ENCODE measurements at regions not wholly inside any gene's neighbourhood (a gene's known extent, or its start where the extent isn't known, plus 50 kb on each side); places are given as distances from the start of the nearest gene placed in this dataset.
A peak's percentile ranks its signal among the peaks of the same experiment; 100 is the strongest.

GRCh38 chr2:64818664-64819060 is 164.9 kb upstream of the SERTAD2 start:
- Histone ChIP-seq H3K27me3 (ENCODE audit: insufficient read depth, insufficient read length) (no peaks in the 10 kb centered on the region), H3K4me1 (ENCODE audit: insufficient read depth, insufficient read length) (peaks cover 10% of the 10 kb centered on the region), H3K4me3 (ENCODE audit: insufficient read length, low read depth) (no peak overlapping the region), H3K9me3 (ENCODE audit: insufficient read depth, low read length) (no peaks in the 10 kb centered on the region), H3K36me3 (ENCODE audit: insufficient read depth, insufficient read length, low read length) (no peaks in the 10 kb centered on the region), H3K9ac (ENCODE audit: insufficient read length, low read depth) (no peak overlapping the region)
- no peak for DNase-seq (ENCODE audit: low read depth, low spot score)
- no peak for TF ChIP-seq YY1 (IDR thresholded peaks at IDR 0.05; ENCODE audit: insufficient read depth, insufficient read length)
- no peak for TF ChIP-seq ZNF274 (IDR thresholded peaks at IDR 0.05; ENCODE audit: low read depth, low read length)
- TF ChIP-seq SUZ12 (IDR thresholded peaks at IDR 0.05; ENCODE audit: extremely low read depth, insufficient read depth, insufficient read length), result no peak

DNA sequence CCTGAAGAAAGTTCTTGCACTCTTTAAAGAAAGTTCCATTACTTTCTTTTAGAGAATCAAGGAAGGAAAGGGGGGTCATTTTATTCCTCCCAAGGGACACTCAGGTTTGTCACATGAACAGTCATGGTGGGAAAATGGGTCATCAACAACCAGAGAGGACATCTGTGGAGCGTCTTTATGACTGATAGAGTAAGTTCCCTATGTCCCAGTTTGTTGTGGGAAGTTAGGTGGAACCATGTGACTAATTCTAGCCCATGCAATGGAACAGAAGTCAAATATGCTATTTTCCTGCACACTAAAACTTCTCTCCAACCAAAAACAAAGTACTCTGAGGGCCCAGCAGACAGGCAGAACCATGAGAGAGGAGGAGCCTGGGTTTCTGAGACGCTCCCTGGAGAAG is 165.6 kb upstream of the SERTAD2 start:
- Histone ChIP-seq H3K9ac (ENCODE audit: insufficient read length, low read depth) (no peak overlapping the region), H3K36me3 (ENCODE audit: insufficient read depth, insufficient read length, low read length) (no peaks in the 10 kb centered on the region), H3K4me1 (ENCODE audit: insufficient read depth, insufficient read length) (peaks cover 10% of the 10 kb centered on the region), H3K9me3 (ENCODE audit: insufficient read depth, low read length) (no peaks in the 10 kb centered on the region), H3K27me3 (ENCODE audit: insufficient read depth, insufficient read length) (no peaks in the 10 kb centered on the region), H3K4me3 (ENCODE audit: insufficient read length, low read depth) (no peak overlapping the region)
- DNase-seq (ENCODE audit: low read depth, low spot score), result no peak
- TF ChIP-seq SUZ12 (IDR thresholded peaks at IDR 0.05; ENCODE audit: extremely low read depth, insufficient read depth, insufficient read length) (no peak), ZNF274 (IDR thresholded peaks at IDR 0.05; ENCODE audit: low read depth, low read length) (no peak), YY1 (IDR thresholded peaks at IDR 0.05; ENCODE audit: insufficient read depth, insufficient read length) (no peak)

DNA sequence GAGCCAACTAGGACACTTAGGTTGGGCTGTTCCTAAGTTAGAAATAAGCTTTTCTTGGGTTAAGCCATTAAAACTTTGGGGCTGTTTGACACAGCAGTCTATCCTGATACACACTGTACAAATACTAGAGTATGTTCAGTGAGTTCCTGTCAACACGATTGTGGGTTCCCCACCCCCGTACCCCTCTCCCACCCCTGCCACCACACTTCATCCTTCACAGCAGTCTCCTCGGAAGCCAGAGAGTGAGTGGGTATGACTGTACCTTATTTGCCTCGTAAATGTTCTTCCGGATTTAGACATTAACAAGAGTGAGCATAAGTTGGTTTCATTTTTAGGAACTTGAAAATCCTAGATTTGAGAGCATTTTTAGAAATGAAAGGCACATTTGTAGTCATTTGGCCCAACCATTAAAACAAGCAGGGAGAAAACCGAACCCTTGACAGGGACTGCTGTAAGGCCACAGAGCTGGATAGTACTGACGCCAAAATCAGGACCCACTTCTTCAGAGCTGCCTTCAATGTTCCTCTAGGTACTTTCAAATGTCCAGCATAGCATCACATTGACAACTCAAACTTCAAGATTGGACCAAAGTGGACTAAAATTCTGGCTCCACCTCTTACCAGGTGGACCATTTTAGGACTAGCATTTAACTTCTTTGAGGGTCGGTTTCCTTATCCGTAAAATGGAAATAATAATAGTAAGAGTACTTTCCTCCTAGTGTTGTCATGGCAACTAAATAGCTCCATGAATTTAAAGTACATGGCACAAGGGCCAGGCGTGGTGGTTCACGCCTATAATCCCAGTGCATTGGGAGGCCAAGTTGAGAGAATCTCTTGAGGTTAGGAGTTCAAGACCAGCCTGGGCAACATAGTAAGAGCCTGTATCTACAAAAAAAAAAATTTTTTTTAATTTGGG is 166.3 kb upstream of the SERTAD2 start:
- H3K36me3 ChIP-seq (ENCODE audit: insufficient read depth, insufficient read length, low read length), result no peaks in the 10 kb centered on the region
- TF ChIP-seq YY1 (IDR thresholded peaks at IDR 0.05; ENCODE audit: insufficient read depth, insufficient read length) (no peak), ZNF274 (IDR thresholded peaks at IDR 0.05; ENCODE audit: low read depth, low read length) (no peak), SUZ12 (IDR thresholded peaks at IDR 0.05; ENCODE audit: extremely low read depth, insufficient read depth, insufficient read length) (no peak)
- peaks cover 10% of the 10 kb centered on the region for H3K4me1 ChIP-seq (ENCODE audit: insufficient read depth, insufficient read length)
- DNase-seq (ENCODE audit: low read depth, low spot score), result no peak
- H3K9me3 ChIP-seq (ENCODE audit: insufficient read depth, low read length), result no peaks in the 10 kb centered on the region
- peaks cover 3% of the 10 kb centered on the region for H3K27me3 ChIP-seq (ENCODE audit: insufficient read depth, insufficient read length)
- no peak overlapping the region for H3K4me3 ChIP-seq (ENCODE audit: insufficient read length, low read depth)
- no peak overlapping the region for H3K9ac ChIP-seq (ENCODE audit: insufficient read length, low read depth)

GRCh38 chr2:64820901-64821300 is 167.2 kb upstream of the SERTAD2 start:
- no peak overlapping the region for H3K4me3 ChIP-seq (ENCODE audit: insufficient read length, low read depth)
- TF ChIP-seq YY1 (IDR thresholded peaks at IDR 0.05; ENCODE audit: insufficient read depth, insufficient read length) (no peak), ZNF274 (IDR thresholded peaks at IDR 0.05; ENCODE audit: low read depth, low read length) (no peak), SUZ12 (IDR thresholded peaks at IDR 0.05; ENCODE audit: extremely low read depth, insufficient read depth, insufficient read length) (no peak)
- no peaks in the 10 kb centered on the region for H3K9me3 ChIP-seq (ENCODE audit: insufficient read depth, low read length)
- peaks cover 7% of the 10 kb centered on the region for H3K27me3 ChIP-seq (ENCODE audit: insufficient read depth, insufficient read length)
- H3K36me3 ChIP-seq (ENCODE audit: insufficient read depth, insufficient read length, low read length), result no peaks in the 10 kb centered on the region
- no peak for DNase-seq (ENCODE audit: low read depth, low spot score)
- H3K4me1 ChIP-seq (ENCODE audit: insufficient read depth, insufficient read length), result peaks cover 10% of the 10 kb centered on the region
- no peak overlapping the region for H3K9ac ChIP-seq (ENCODE audit: insufficient read length, low read depth)

DNA sequence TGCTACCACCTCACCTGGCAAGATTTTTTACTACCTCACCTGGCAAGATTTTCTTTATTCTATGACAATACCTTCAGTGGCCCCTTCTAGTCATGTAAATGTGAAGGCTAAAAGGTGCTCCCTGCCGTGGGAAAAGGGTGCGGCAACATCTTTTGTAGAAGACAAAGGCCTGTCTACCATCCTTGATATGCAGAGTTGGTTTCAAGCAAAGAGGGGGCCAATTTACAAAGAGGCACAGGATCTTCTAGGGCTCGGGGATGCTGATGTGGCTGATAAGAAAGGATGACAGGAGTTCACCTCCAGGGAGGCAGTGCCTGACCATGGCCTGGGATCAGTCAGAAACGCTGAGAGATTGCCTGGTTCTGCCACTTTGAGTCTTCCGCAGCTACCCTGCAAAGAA is 165.4 kb upstream of the SLC1A4 start:
- no peaks in the 10 kb centered on the region for H3K36me3 ChIP-seq (ENCODE audit: insufficient read depth, insufficient read length, low read length)

GRCh38 chr2:64825831-64826491 is 163.2 kb upstream of the SLC1A4 start:
- H3K9ac ChIP-seq (ENCODE audit: insufficient read length, low read depth), result no peak overlapping the region
- DNase-seq (ENCODE audit: low read depth, low spot score), result no peak
- H3K4me1 ChIP-seq (ENCODE audit: insufficient read depth, insufficient read length), result peaks cover 6% of the 10 kb centered on the region
- TF ChIP-seq YY1 (IDR thresholded peaks at IDR 0.05; ENCODE audit: insufficient read depth, insufficient read length), result no peak
- TF ChIP-seq ZNF274 (IDR thresholded peaks at IDR 0.05; ENCODE audit: low read depth, low read length), result no peak
- no peak for TF ChIP-seq SUZ12 (IDR thresholded peaks at IDR 0.05; ENCODE audit: extremely low read depth, insufficient read depth, insufficient read length)
- no peaks in the 10 kb centered on the region for H3K36me3 ChIP-seq (ENCODE audit: insufficient read depth, insufficient read length, low read length)
- H3K9me3 ChIP-seq (ENCODE audit: insufficient read depth, low read length), result no peaks in the 10 kb centered on the region
- H3K27me3 ChIP-seq (ENCODE audit: insufficient read depth, insufficient read length), result peaks cover 7% of the 10 kb centered on the region
- no peak overlapping the region for H3K4me3 ChIP-seq (ENCODE audit: insufficient read length, low read depth)

More for the DNA sequence above, 165.4 kb upstream of the SLC1A4 start:
- TF ChIP-seq YY1 (IDR thresholded peaks at IDR 0.05; ENCODE audit: insufficient read depth, insufficient read length) (no peak), SUZ12 (IDR thresholded peaks at IDR 0.05; ENCODE audit: extremely low read depth, insufficient read depth, insufficient read length) (no peak), ZNF274 (IDR thresholded peaks at IDR 0.05; ENCODE audit: low read depth, low read length) (no peak)
- H3K9ac ChIP-seq (ENCODE audit: insufficient read length, low read depth), result no peak overlapping the region
- no peak overlapping the region for H3K4me3 ChIP-seq (ENCODE audit: insufficient read length, low read depth)
- peaks cover 7% of the 10 kb centered on the region for H3K27me3 ChIP-seq (ENCODE audit: insufficient read depth, insufficient read length)
- peaks cover 6% of the 10 kb centered on the region for H3K4me1 ChIP-seq (ENCODE audit: insufficient read depth, insufficient read length)
- DNase-seq (ENCODE audit: low read depth, low spot score), result peak; percentile 75
- H3K9me3 ChIP-seq (ENCODE audit: insufficient read depth, low read length), result no peaks in the 10 kb centered on the region

DNA sequence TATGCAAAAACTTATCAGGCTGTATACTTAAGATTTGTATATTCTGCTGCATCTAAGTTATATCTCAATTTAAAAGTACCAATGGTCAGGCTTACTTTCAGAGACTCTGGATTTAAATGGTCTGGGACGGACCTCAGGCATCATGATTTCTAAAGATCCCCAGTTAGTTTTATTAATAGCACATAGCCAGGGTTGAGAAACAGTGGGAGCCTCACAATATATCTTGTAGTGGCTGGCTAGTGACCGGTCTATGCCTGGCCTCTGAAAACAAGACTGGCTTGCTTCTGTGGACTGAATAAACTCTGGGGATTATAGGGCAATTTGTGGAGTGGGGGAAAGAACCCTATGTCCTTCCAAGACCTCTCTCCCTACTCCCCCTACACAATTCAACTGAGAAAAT is 162.5 kb upstream of the SLC1A4 start:
- Histone ChIP-seq H3K27me3 (ENCODE audit: insufficient read depth, insufficient read length) (peaks cover 7% of the 10 kb centered on the region), H3K9ac (ENCODE audit: insufficient read length, low read depth) (no peak overlapping the region), H3K36me3 (ENCODE audit: insufficient read depth, insufficient read length, low read length) (no peaks in the 10 kb centered on the region), H3K9me3 (ENCODE audit: insufficient read depth, low read length) (no peaks in the 10 kb centered on the region), H3K4me3 (ENCODE audit: insufficient read length, low read depth) (no peak overlapping the region), H3K4me1 (ENCODE audit: insufficient read depth, insufficient read length) (peaks cover 6% of the 10 kb centered on the region)
- no peak for TF ChIP-seq ZNF274 (IDR thresholded peaks at IDR 0.05; ENCODE audit: low read depth, low read length)
- TF ChIP-seq SUZ12 (IDR thresholded peaks at IDR 0.05; ENCODE audit: extremely low read depth, insufficient read depth, insufficient read length), result no peak
- no peak for TF ChIP-seq YY1 (IDR thresholded peaks at IDR 0.05; ENCODE audit: insufficient read depth, insufficient read length)
- no peak for DNase-seq (ENCODE audit: low read depth, low spot score)
